IMR-90 (cell line): ENCODE measurements at regions not wholly inside any gene's neighbourhood (a gene's known extent, or its start where the extent isn't known, plus 50 kb on each side); places are given as distances from the start of the nearest gene placed in this dataset.

Experiments used
- CTCF ChIP-seq: conservative IDR thresholded peaks from 2 replicates; pipeline ENCODE4 v1.5.1; 2012; ENCODE audit warnings: mild to moderate bottlenecking, low read depth, low read length, improper control_type of control experiment
- POLR2A ChIP-seq: IDR thresholded peaks from 2 replicates; pipeline ENCODE4 v1.6.1; 2012; ENCODE audit warnings: mild to moderate bottlenecking, low read depth, low read length
- RAD21 ChIP-seq: IDR thresholded peaks from 2 replicates; pipeline ENCODE4 v1.6.1; 2012; ENCODE audit warnings: low read length, improper control_type of control experiment
- RFX5 ChIP-seq: IDR thresholded peaks from 2 replicates; pipeline ENCODE4 v1.8.0; 2012; ENCODE audit warnings: low read depth, mild to moderate bottlenecking, low read length, moderate library complexity
- SMC3 ChIP-seq: fragments of 150-350 bp; IDR thresholded peaks from 2 replicates; pipeline ENCODE4 v1.6.1; 2016; ENCODE audit warnings: low read depth, mild to moderate bottlenecking, antibody characterized with exemption, low read length, moderate library complexity
- USF2 ChIP-seq: fragments of 150-350 bp; IDR thresholded peaks from 2 replicates; pipeline ENCODE4 v1.6.1; 2017; ENCODE audit warnings: mild to moderate bottlenecking, antibody characterized with exemption, low read length, low read depth

GRCh38 chr1:187985897-187986654 is 1157.3 kb downstream of the PLA2G4A start:
- TF ChIP-seq POLR2A, result no peak
- TF ChIP-seq RFX5, result no peak
- no peak for TF ChIP-seq CTCF
- TF ChIP-seq SMC3, result no peak
- no peak for TF ChIP-seq RAD21
- no peak for TF ChIP-seq USF2
